ENCODE measurements at regions not wholly inside any gene's neighbourhood (a gene's known extent, or its start where the extent isn't known, plus 50 kb on each side); places are given as distances from the start of the nearest gene placed in this dataset.

DNA sequence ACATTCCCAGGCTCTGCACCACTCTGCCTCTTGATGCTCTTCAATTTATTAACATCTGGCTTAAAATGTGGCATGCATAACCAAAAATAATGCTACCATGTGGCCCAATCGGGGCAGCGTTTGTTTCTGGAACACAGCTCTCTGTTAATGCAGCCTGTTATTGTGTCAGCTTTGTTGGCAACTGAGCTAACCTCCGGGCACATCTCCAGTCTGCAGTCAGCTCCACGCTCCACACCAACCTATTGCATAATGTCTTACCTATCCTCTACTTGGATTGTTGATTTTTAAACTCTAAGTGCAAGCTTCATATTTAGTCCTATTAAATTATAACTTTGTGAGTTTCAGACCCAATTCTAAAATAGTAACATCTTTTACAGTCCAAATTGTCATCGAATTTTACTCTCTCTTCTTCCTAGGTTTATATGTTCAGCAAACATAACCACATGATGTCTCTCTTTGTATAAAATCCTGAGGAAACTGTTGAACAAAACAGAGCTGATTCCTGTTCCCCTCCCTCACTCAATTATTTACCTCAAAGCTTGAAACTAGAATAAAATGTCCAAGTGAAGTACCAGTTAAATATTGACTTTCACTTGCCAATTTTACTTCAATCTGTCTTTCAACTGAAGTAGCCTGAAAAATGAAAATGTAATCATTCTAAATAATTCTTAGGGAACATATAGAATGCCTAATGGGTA lies 92.2 kb upstream of the RAPGEF2 start:
- TF ChIP-seq, protein P1, sequence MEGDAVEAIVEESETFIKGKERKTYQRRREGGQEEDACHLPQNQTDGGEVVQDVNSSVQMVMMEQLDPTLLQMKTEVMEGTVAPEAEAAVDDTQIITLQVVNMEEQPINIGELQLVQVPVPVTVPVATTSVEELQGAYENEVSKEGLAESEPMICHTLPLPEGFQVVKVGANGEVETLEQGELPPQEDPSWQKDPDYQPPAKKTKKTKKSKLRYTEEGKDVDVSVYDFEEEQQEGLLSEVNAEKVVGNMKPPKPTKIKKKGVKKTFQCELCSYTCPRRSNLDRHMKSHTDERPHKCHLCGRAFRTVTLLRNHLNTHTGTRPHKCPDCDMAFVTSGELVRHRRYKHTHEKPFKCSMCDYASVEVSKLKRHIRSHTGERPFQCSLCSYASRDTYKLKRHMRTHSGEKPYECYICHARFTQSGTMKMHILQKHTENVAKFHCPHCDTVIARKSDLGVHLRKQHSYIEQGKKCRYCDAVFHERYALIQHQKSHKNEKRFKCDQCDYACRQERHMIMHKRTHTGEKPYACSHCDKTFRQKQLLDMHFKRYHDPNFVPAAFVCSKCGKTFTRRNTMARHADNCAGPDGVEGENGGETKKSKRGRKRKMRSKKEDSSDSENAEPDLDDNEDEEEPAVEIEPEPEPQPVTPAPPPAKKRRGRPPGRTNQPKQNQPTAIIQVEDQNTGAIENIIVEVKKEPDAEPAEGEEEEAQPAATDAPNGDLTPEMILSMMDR (IDR thresholded peaks at IDR 0.05): no peak
- TF ChIP-seq POLR2A (IDR thresholded peaks at IDR 0.05): no peak

Data from prostate gland (tissue), 2 donors.